Ramos (cell line): ENCODE measurements at regions not wholly inside any gene's neighbourhood (a gene's known extent, or its start where the extent isn't known, plus 50 kb on each side); places are given as distances from the start of the nearest gene placed in this dataset.

Experiments used
- in situ Hi-C: fragments of 300-500 bp; cut with MboI; formaldehyde crosslinking; loops from one replicate; pipeline ENCODE4 v1.14.3; 2022; ENCODE audit warnings: low sequenced_read_pairs; ENCODE audit not compliant: unreplicated experiment

GRCh38 chr3:153590051-153590450, 428.0 kb downstream of the RAP2B start:
- in situ Hi-C loops = loop anchor here (10.0 kb wide), 1 partner anchor 555 kb away; no protein-coding TSS in a partner anchor

GRCh38 chr3:153591561-153592245, 429.7 kb downstream of the RAP2B start:
- in situ Hi-C loops = loop anchor here (10.0 kb wide), 1 partner anchor 557 kb away; no protein-coding TSS in a partner anchor

- in situ Hi-C loops = loop anchor here (10.0 kb wide), 1 partner anchor 560 kb away; no protein-coding TSS in a partner anchor
These were observed 433.3 kb downstream of the RAP2B start for GRCh38 chr3:153595186-153595815.

GRCh38 chr3:153596401-153596800, 434.4 kb downstream of the RAP2B start:
- in situ Hi-C loops = loop anchor here (10.0 kb wide), 1 partner anchor 562 kb away; no protein-coding TSS in a partner anchor

- in situ Hi-C loops = loop anchor here (10.0 kb wide), 1 partner anchor 565 kb away; no protein-coding TSS in a partner anchor
These were observed 437.7 kb downstream of the RAP2B start for GRCh38 chr3:153599685-153600084.

GRCh38 chr3:153600896-153601295, 438.9 kb downstream of the RAP2B start:
- in situ Hi-C loops = no loop called here

- in situ Hi-C loops = no loop called here
These were observed 439.4 kb downstream of the RAP2B start for GRCh38 chr3:153601374-153601853.

- in situ Hi-C loops = no loop called here
These were observed 440.8 kb downstream of the RAP2B start for GRCh38 chr3:153602801-153603200.

- in situ Hi-C loops = no loop called here
These were observed 452.1 kb downstream of the RAP2B start for GRCh38 chr3:153614140-153614539.

- in situ Hi-C loops = no loop called here
These were observed 452.5 kb downstream of the RAP2B start for GRCh38 chr3:153614563-153614962.

GRCh38 chr3:153615863-153616262, 453.8 kb downstream of the RAP2B start:
- in situ Hi-C loops = no loop called here

- in situ Hi-C loops = no loop called here
These were observed 455.4 kb downstream of the RAP2B start for GRCh38 chr3:153617463-153617862.

- in situ Hi-C loops = no loop called here
These were observed 456.1 kb downstream of the RAP2B start for GRCh38 chr3:153618176-153618575.

GRCh38 chr3:153619268-153619667, 457.2 kb downstream of the RAP2B start:
- in situ Hi-C loops = no loop called here

- in situ Hi-C loops = no loop called here
These were observed 459.9 kb downstream of the RAP2B start for GRCh38 chr3:153621953-153622352.

- in situ Hi-C loops = no loop called here
These were observed 461.8 kb downstream of the RAP2B start for GRCh38 chr3:153623834-153624233.

GRCh38 chr3:153624310-153625030, 462.4 kb downstream of the RAP2B start:
- in situ Hi-C loops = no loop called here

GRCh38 chr3:153625506-153625905, 463.5 kb downstream of the RAP2B start:
- in situ Hi-C loops = no loop called here

GRCh38 chr3:153626158-153626557, 464.1 kb downstream of the RAP2B start:
- in situ Hi-C loops = no loop called here

GRCh38 chr3:153628591-153628990, 466.6 kb downstream of the RAP2B start:
- in situ Hi-C loops = no loop called here

GRCh38 chr3:153629148-153629547, 467.1 kb downstream of the RAP2B start:
- in situ Hi-C loops = no loop called here
